K562 (cell line): ENCODE measurements at regions not wholly inside any gene's neighbourhood (a gene's known extent, or its start where the extent isn't known, plus 50 kb on each side); places are given as distances from the start of the nearest gene placed in this dataset.

ENCODE experiments used
- CBX1 ChIP-seq: sonication (generic); IDR thresholded peaks from 2 replicates; pipeline ENCODE4 v1.6.1; 2016; ENCODE audit warnings: antibody characterized with exemption, low read depth, mild to moderate bottlenecking
- CBX3 ChIP-seq, 2 experiments: IDR thresholded peaks; 1 replicate in 1 of 2; 2 replicates in 1 of 2; pipeline ENCODE4 v1.6.1; 2012; ENCODE audit warnings: inconsistent platforms in 2 of 2, low read length in 2 of 2, borderline replicate concordance in 1 of 2, control low read depth in 1 of 2
- DDX20 ChIP-seq: fragments of 450-650 bp; IDR thresholded peaks from 2 replicates; pipeline ENCODE4 v1.6.1; 2016; ENCODE audit warnings: missing genetic modification characterization, low read depth, mild to moderate bottlenecking, missing compliant biosample characterization, moderate library complexity
- MBD1 ChIP-seq: fragments of 250-450 bp; sonication (Bioruptor Pico); IDR thresholded peaks from 2 replicates; pipeline ENCODE4 v1.8.0; 2022; ENCODE audit warnings: inconsistent platforms
- MGA ChIP-seq: fragments of 450-650 bp; IDR thresholded peaks from 2 replicates; pipeline ENCODE4 v1.6.1; 2016; ENCODE audit warnings: mild to moderate bottlenecking, moderate library complexity
- SAFB2 ChIP-seq: fragments of 200-400 bp; formaldehyde crosslinking; IDR thresholded peaks from 2 replicates; pipeline ENCODE4 v1.6.1; 2018; ENCODE audit warnings: borderline replicate concordance, low read length, low read depth, moderate library complexity; ENCODE audit not compliant: severe bottlenecking
- ZNF140 ChIP-seq: fragments of 250-450 bp; sonication (Bioruptor Pico); IDR thresholded peaks from 2 replicates; pipeline ENCODE4 v1.8.0; 2021; ENCODE audit warnings: moderate library complexity, mild to moderate bottlenecking, inconsistent platforms
- ZNF146 ChIP-seq: IDR thresholded peaks from one replicate; pipeline ENCODE4 v1.6.1; 2018; ENCODE audit warnings: missing compliant biosample characterization; ENCODE audit not compliant: unreplicated experiment

GRCh38 chr11:109972181-109972715 is 120.9 kb upstream of the ZC3H12C start (continued):
- TF ChIP-seq CBX3 (IDR thresholded peaks at IDR 0.05; ENCODE audit: borderline replicate concordance in 1 of 2, low read length in 2 of 2) (no peak), ZNF140 (CRISPR knock-in tag) (no peak), MBD1 (CRISPR knock-in tag) (no peak), ZNF146 (CRISPR knock-in tag) (no peak), MGA (no peak), SAFB2 (no peak), DDX20 (tag) (no peak), CBX1 (no peak)
- TF ChIP-seq, all 486 proteins: peak for 0
